ENCODE measurements at regions not wholly inside any gene's neighbourhood (a gene's known extent, or its start where the extent isn't known, plus 50 kb on each side); places are given as distances from the start of the nearest gene placed in this dataset.

- no peaks in the 10 kb centered on the region for H3K36me3 Mint-ChIP-seq
- H3K4me3 Mint-ChIP-seq = no peak overlapping the region
- no peak for DNase-seq (ENCODE audit: low spot score in 2 of 2, unreplicated experiment in 2 of 2)
- no peak for TF ChIP-seq CTCF (IDR thresholded peaks at IDR 0.05; ENCODE audit: unreplicated experiment)
- H3K27ac Mint-ChIP-seq = no peak overlapping the region
- H3K27me3 Mint-ChIP-seq (ENCODE audit: low read depth) = peaks cover 60% of the 10 kb centered on the region
- no peaks in the 10 kb centered on the region for H3K9me3 Mint-ChIP-seq
- H3K4me1 Mint-ChIP-seq = peaks cover 15% of the 10 kb centered on the region
Observed at GRCh38 chr15:70479785-70480184, 283.6 kb downstream of the UACA start.

GRCh38 chr15:70479056-70479455 is 284.3 kb downstream of the UACA start:
- no peak overlapping the region for H3K27ac Mint-ChIP-seq
- no peak for TF ChIP-seq CTCF (IDR thresholded peaks at IDR 0.05; ENCODE audit: unreplicated experiment)

GRCh38 chr15:70478251-70478990 is 284.9 kb downstream of the UACA start:
- no peak for TF ChIP-seq CTCF (IDR thresholded peaks at IDR 0.05; ENCODE audit: unreplicated experiment)
- H3K27ac Mint-ChIP-seq = no peak overlapping the region
- peaks cover 48% of the 10 kb centered on the region for H3K27me3 Mint-ChIP-seq (ENCODE audit: low read depth)
- H3K9me3 Mint-ChIP-seq = no peaks in the 10 kb centered on the region
- no peaks in the 10 kb centered on the region for H3K36me3 Mint-ChIP-seq
- H3K4me3 Mint-ChIP-seq = no peak overlapping the region
- peaks cover 26% of the 10 kb centered on the region for H3K4me1 Mint-ChIP-seq
- DNase-seq (ENCODE audit: low spot score in 2 of 2, unreplicated experiment in 2 of 2) = no peak

More at GRCh38 chr15:70479056-70479455, 284.3 kb downstream of the UACA start:
- H3K4me3 Mint-ChIP-seq = no peak overlapping the region
- DNase-seq (ENCODE audit: low spot score in 2 of 2, unreplicated experiment in 2 of 2) = no peak
- H3K36me3 Mint-ChIP-seq = no peaks in the 10 kb centered on the region
- peaks cover 20% of the 10 kb centered on the region for H3K4me1 Mint-ChIP-seq
- H3K27me3 Mint-ChIP-seq (ENCODE audit: low read depth) = peaks cover 54% of the 10 kb centered on the region
- no peaks in the 10 kb centered on the region for H3K9me3 Mint-ChIP-seq

GRCh38 chr15:70477750-70478250 is 285.6 kb downstream of the UACA start:
- H3K36me3 Mint-ChIP-seq = no peaks in the 10 kb centered on the region
- peaks cover 43% of the 10 kb centered on the region for H3K27me3 Mint-ChIP-seq (ENCODE audit: low read depth)
- DNase-seq (ENCODE audit: low spot score in 2 of 2, unreplicated experiment in 2 of 2) = no peak
- H3K4me3 Mint-ChIP-seq = no peak overlapping the region
- no peak overlapping the region for H3K27ac Mint-ChIP-seq
- no peaks in the 10 kb centered on the region for H3K9me3 Mint-ChIP-seq
- TF ChIP-seq CTCF (IDR thresholded peaks at IDR 0.05; ENCODE audit: unreplicated experiment) = no peak
- peaks cover 32% of the 10 kb centered on the region for H3K4me1 Mint-ChIP-seq

GRCh38 chr15:70476441-70476840 is 286.9 kb downstream of the UACA start:
- Mint-ChIP-seq H3K36me3 (no peaks in the 10 kb centered on the region), H3K4me1 (peaks cover 40% of the 10 kb centered on the region), H3K27me3 (ENCODE audit: low read depth) (peaks cover 35% of the 10 kb centered on the region), H3K27ac (no peak overlapping the region), H3K4me3 (no peak overlapping the region), H3K9me3 (no peaks in the 10 kb centered on the region)
- no peak for TF ChIP-seq CTCF (IDR thresholded peaks at IDR 0.05; ENCODE audit: unreplicated experiment)
- DNase-seq (ENCODE audit: low spot score in 2 of 2, unreplicated experiment in 2 of 2) = no peak
